Activated CD4-positive, alpha-beta T cell treated with anti-CD3 and anti-CD28 coated beads, Interleukin-2, amount 50 U/mL, for 24 hours (primary cell): ENCODE measurements at regions not wholly inside any gene's neighbourhood (a gene's known extent, or its start where the extent isn't known, plus 50 kb on each side); places are given as distances from the start of the nearest gene placed in this dataset.
"Not testable (repeated sequence)": the region's sequence is repeated elsewhere in the genome, so short reads cannot be mapped to it uniquely, and the experiment has no call there.

ENCODE experiments used
- DNase-seq, 2 donors: peaks; one replicate each; pipeline ENCODE4 v3.0.0-alpha.2; 2020; ENCODE audit warnings: low read depth in 1 of 2, low spot score in 1 of 2

DNA sequence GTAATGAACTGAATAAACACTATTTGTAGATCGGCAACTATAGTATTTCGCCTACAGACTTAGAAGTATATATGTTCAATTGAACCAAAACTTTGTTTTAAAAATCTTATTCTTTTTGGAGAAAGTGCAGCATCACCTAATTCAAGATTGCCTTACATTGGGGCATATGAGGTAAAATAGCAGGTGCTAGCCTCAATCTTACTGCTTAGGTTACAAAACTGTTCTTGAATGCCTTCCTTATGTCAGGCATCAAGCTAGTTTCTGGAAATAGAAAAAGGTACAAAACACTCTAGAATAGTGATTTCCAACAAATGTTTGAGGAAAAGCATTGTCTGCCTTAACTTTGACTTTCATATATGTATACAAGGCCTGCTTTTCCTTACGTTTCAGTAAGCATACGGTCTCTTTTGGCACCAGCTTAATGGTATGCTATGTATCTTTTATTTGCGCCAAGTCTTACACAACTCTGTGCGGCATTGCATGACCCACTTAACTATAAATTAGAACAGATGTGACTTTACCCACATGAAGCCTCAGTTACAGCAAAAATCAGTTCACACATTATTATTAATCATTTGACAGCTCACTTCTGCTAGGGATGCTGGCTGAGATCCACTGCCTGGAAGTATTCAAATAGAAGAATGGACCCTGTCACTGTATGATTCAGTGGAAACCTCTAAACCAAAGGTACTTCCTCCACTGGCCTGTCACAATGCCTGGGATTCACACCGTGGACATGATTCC is 174.1 kb downstream of the PRELID2 start:
- no peak for DNase-seq

DNA sequence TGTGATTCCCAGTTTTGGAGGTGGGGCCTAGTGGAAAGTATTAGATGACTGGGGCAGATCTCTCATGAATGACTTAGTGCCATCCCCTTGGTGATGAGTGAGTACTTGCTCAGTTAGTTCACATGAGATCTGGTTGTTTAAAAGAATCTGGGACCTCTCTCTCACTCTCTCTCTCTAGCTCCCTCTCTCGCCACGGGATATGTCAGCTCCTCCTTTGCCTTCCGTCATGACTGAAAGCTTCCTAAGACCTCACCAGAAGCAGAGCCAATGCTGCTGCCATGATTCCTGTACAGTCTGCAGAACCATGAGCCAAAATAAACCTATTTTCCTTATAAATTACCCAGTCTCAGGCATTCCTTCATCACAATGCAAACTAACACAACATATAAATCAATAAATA is 176.7 kb downstream of the PRELID2 start:
- DNase-seq = no peak

DNA sequence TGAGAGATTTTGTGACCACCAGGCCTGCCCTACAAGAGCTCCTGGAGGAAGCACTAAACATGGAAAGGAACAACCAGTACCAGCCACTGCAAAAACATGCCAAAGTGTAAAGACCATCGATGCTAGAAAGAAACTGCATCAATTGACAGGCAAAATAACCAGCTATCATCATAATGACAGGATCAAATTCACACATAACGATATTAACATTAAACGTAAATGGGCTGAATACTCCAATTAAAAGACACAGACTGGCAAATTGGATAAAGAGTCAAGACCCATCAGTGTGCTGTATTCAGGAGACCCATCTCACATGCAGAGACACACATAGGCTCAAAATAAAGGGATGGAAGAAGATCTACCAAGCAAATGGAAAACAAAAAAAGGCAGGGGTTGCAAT is 182.4 kb downstream of the PRELID2 start:
- DNase-seq = not testable (repeated sequence)

DNA sequence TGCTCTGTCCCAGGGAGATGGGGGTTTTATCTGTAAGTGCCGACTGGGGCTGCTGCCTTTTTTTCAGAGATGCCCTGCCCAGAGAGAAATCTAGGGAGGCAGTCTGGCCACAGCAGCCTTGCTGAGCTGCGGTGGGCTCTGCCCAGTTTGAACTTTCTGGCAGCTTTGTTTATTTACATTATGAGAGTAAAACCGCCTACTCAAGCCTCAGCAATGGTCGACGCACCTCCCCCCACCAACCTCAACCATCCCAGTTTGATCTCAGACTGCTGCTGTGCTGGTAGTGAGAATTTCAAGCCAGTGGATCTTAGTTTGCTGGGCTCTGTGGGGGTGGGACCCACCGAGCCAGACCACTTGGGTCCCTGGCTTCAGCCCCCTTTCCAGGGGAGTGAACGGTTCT is 188.0 kb downstream of the PRELID2 start:
- not testable (repeated sequence) for DNase-seq

DNA sequence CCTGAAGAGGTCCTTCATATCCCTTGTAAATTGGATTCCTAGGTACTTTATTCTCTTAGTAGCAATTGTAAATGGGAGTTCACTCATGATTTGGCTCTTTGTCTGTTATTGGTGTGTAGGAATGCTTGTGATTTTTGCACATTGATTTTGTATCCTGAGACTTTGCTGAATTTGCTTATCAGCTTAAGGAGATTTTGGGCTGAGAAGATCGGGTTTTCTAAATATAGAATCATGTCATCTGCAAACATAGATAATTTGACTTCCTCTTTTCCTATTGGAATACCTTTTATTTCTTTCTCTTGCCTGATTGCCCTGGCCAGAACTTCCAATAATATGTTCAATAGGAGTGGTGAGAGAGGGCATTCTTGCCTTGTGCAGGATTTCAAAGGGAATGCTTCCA is 191.9 kb downstream of the PRELID2 start:
- DNase-seq = not testable (repeated sequence)

DNA sequence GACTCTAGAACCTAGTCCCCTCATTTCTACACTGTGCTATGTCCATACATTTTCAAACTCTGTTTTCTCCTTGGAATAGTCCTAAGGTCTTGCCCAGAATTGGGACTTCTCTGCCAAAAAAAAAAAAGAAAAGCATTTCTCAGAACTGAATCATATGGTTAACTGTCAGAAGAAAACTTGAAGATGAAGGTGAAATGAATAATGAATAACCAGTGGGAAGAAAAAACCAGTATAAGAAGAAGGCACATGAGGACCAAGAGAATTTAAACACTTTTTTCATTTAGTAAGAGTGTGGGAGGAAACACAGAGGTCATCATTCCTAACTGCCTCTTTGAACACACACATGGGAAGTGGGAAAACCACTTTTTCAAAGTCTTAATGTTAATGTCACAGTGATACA is 197.7 kb downstream of the PRELID2 start:
- DNase-seq = no peak

DNA sequence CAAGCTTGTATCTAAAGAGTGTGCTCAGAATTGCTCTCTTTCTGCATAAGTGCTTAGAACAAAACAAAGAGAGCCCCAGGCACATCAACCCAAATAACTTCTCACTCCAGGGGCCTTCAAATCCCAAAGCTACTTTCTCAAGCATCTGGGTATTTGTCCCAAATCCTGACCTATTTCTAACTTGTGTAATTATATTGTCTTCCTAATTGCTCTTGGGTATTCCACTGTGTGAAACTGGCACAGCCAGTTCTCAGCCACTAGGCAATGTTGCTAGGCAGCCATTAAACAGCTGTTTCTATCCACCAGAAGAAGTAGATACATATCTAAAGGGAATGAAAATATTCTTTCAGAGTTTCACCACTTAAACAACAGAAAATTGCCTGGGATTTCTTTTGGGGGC is 198.8 kb downstream of the PRELID2 start:
- DNase-seq = no peak

DNA sequence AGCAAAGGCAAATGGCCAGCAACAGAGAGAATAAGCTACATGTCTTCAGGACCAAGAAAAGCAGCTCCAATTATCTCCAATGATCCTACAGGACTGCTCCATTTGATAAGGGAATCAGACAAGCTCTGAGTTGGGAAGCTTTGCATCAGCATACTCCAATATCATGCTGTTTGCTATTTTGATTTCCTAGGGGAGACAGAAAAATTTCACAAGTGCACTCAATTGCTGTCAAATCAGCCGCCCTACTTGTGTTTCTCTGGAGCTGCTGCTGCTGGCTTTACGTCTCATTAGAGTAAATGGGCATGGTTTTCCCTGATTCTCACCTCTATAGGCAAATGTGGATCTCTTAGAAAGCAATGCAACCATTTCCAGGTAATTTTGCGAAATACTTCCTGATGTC is 201.7 kb downstream of the PRELID2 start:
- DNase-seq = no peak

DNA sequence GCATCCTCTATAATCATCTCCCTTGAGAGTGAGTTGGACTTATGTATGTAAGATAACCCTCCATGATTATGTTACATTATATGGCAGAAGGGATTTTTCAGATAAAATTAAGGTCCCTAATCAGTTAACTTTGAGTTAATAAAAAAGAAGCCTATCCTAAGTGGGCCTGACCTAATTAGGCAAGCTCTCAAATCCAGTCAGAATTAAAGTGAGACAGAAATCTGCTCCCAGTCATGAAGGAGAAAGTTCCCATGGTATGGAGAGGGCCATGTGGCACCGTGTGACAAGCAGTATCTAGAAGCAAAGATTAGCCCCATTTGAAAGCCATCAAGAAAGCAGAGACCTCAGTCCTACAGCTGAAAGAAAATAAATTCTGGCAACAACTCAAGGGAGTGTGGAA is 202.4 kb downstream of the PRELID2 start:
- no peak for DNase-seq

DNA sequence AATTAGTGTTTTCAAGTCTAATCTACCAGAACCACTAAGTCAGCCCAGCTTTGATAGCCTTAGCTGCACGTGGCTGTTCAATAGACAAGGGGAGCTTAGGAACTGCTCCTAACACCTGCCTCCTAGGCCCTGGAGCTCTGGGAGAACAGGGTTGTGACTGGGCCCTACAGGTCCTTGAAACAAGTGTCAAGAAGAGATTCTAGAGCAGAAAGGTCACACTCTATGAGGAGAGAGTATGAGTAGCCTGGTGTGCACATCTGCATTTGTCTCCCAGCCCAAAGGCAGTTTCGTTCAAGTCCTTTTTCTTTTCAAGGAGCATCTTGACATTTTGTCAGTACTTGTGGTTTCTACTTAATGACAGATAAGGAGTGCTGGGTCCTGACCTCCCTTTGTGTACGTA is 206.1 kb downstream of the PRELID2 start:
- no peak for DNase-seq

DNA sequence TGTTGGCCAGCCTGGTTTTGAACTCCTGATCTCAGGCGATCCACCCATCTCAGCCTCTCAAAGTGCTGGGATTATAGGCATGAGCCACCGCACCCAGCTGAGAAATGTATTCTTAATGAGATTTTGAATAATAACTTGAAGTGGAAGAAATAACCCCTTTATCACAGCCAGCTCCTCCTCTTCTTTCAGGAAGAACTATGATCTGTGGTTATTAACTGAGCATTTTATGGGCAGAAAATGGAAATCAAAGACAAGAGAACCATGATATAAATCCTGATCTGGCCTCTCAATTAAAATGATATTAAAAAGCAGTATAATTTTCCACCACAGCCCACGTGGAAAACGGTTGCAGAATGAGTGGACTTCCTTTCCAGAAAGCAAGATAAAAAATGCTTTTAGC is 206.6 kb downstream of the PRELID2 start:
- no peak for DNase-seq

DNA sequence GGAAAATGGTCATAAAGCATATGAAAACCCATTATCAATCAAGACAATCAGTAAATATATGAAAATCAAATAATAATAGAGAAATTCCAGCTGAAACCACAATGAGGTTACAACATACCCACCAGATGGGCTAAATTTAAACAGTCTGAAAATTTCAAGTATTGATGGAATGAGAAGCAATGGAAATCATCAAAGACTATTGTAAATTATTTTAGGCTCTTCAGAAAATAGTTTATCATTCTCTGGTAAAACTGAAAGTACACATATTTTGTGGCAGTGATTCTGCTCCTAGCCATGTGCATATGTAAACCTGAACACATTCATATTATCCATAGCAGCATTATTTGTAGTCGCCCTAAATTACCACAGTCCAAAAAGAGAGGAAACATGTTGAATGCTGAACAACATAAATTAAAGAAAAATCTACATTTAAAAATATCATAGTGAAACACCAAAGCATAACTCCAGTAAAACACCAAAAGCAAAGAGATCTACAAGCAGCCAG is 215.3 kb downstream of the PRELID2 start:
- DNase-seq = no peak

DNA sequence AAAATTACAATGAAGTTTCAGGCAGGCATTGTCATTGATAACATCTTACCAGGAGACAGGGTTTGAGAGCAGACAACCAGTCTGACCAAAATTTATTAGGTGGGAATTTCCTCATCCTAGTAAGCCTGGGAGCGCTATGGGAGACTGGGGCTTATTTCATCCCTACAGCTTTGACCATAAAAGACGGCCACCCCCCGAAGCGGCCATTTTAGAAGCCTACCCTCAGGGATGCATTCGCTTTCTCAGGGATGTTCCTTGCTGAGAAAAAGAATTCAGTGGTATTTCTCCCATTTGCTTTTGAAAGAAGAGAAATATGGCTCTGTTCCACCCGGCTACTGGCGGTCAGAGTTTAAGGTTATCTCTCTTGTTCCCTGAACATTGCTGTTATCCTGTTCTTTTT is 218.4 kb downstream of the PRELID2 start:
- DNase-seq = not testable (repeated sequence)

DNA sequence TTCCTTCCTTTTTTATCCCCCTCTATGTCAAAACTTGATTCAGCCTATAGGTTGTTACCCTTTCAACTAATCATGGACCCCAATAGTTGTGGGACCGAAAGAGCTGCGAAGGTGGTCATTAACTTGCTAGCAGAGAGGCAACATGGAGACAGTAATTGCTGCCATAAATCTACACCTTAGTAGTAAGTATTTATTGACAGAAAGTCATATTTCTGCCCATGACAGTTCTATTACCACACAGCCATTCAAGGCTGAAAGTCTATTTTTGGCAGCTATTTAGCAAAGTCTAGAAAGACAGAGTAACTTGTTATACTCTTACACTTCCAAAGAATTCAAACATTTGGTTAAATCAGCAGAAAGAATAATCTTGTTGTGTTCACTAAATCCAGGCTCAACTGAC is 236.2 kb downstream of the PRELID2 start:
- no peak for DNase-seq

DNA sequence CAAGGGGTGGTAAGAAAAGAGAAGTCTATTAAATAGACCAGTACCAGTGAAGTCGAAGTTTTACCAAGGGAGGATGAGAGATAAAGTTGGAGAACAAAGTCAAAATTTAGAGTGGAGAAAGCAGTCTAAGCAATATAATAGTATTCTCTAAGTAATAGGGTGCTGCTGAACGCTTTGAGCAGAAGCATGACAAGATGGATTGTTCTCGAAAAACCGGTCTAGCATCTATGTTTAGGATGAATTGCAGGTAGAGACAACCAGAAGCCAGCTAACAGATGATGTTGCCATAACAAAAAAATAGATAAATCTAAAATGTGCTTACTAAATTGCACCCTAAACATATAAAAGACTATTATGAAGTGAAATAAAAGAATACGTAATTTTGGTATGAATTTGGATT is 237.0 kb downstream of the PRELID2 start:
- DNase-seq = no peak

DNA sequence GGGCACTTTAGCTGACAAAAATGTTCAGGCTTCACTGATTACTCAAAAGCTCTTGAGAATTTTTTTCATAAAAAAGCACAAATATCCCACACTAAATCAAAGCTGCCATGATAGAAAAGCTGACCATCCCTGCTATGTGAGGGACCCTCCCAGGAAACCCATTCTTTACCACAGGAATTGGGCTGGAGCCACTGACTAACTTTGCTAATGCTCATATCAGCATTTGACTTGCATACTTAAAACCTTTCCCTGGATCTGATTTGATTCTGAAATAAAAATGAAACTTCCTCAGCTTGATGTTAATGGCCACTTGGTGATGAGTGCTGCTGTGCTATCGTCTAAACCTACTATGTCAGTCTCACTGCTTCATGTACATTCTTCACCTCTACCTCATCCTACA is 243.6 kb downstream of the PRELID2 start:
- no peak for DNase-seq

DNA sequence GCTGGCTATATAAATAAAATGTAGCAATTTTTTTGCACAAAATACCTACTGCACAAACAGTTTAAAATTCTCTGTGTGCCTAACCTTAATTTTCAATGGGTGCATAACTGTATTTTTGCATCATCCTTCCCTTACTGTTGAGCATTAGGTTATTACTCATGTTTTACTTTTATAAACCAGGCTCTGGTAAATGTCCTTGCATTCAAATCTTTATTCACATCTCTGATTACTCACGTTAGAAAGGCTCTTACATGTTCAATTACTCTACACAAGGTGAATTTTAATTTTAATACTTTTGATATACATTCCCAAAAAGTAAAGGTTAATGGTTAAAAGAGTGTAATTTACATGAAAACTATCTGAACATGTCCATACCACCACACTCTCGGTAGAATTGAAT is 246.1 kb downstream of the PRELID2 start:
- no peak for DNase-seq

DNA sequence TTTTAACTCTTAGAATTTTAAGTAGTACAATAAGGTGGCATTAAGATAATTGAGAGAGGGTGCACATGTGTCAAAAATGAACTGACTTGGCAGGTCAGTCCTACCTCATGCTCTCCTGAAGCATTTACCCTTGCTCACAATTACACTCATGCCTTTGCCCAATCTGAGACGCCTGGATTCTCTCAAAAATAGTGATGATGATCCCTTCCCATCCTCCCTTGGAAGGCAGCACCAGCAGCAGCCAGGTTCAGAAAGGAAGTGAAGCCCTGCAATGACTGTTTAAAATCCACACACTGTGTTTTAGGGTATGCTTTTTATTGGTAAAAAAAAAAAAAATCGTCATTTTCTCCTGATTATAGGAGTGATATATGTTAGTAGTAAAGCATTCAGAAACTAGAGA is 246.6 kb downstream of the PRELID2 start:
- DNase-seq = no peak

DNA sequence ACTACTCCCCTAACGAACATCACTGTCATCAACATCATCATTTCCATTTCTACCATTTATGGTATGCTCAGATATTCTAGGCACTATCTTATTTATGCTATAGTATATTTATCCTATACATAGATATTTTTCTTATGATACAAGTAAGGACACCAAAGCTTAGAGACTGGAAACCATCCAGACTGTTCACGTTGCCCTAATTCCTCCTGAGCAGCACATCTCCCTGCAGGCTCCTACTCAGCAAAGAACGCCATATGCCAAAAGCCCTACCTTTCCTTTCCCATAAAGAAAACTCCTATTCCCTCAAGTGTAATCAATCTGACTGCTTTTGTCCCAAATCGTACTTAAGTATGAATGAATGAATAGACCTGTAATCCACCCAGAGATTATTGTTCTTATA is 247.0 kb downstream of the PRELID2 start:
- DNase-seq = no peak

DNA sequence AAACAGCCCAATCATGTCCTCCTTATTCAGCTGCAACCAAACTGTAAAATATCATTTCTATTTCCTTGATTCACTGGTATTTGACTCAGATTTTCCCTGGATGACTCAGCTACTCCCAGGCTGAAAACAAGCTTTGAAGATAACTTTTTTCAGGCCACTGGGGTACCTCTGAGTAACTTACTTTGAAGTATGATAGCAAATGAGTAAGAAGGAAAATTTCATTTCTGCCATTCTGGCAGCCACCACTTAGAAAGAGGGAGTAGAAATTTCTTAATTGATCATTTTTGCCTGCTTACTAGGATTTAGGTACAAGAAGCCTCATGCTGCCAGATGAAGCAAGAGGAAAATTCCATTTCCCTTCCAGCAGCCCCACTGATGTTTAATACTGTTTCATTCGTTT is 247.4 kb downstream of the PRELID2 start:
- no peak for DNase-seq

DNA sequence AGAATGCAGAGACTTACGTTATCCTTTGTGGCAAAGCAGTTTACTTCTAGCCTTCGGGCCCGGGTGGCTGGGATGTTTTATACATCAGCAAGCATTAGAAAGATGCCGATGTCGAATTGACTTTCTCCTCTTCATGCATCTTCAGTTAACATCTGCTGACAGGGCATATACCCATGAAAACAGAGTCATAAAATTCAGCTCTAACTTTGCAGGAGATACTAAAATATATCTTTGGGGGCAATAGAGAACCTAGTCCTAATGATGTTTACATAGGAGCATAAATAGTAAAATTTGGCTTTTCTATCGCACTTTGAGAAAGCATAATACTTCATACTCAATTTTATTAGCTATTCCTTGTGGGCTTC is 247.9 kb downstream of the PRELID2 start:
- DNase-seq = no peak

DNA sequence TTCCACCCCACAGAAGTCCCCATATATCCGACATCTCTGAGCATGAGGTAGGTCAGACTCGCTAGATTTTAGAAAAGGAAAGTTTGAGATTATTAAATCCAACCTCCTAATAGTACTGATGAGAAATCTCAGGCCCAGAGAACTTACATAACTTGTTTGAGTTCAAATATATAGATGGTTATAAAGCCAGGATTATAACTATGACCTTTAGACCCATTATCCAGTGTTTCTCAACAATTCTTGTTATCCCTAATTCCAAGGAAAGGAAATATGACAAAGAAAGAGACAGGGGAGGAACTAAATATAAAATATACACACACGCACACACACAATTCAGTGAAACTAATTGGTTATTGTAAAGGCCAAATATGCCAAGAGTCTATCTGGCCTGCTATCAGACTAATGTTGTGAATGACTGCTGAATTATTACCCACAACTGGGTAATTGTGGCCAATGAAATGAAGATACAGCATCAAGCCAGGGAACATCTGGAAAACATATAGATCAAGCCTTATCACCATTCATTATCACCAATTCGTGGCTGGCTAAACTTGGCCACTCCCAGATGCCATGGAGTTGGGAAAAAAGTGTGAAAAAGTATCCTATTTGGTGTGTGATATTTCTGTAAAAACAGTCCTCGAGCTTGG is 248.4 kb downstream of the PRELID2 start:
- DNase-seq = no peak
